ENCODE measurements at regions not wholly inside any gene's neighbourhood (a gene's known extent, or its start where the extent isn't known, plus 50 kb on each side); places are given as distances from the start of the nearest gene placed in this dataset.

- CTCF ChIA-PET = interaction anchor here (0.6 to 0.9 kb wide), 2 partner anchors 13 to 44 kb away, joined by 5 to 7 read pairs; no protein-coding TSS in a partner anchor
- H3K9me3 ChIP-seq (ENCODE audit: insufficient read depth, low read depth) = no peaks in the 10 kb centered on the region
- no peaks in the 10 kb centered on the region for H3K36me3 ChIP-seq (ENCODE audit: low read depth)
- H3K79me2 ChIP-seq (ENCODE audit: low read depth) = no peaks in the 10 kb centered on the region
- peak overlapping the region; percentile 21; the same call in 1 of the 2 replicates for H3K27ac ChIP-seq
- H2AFZ ChIP-seq = 0 out of 2 replicates have a peak overlapping the region, but pooled peaks have one; percentile 36
- H3K4me3 ChIP-seq = no peak overlapping the region
- H3F3A ChIP-seq (ENCODE audit: insufficient read depth, low read depth) = peaks cover 3% of the 10 kb centered on the region; the same call in 1 of the 2 replicates
- H3K4me1 ChIP-seq (replicated peaks; ENCODE audit: insufficient read depth) = peaks cover 12% of the 10 kb centered on the region
- intact Hi-C loops (cut with micrococcal nuclease; ENCODE audit: unreplicated experiment) = no loop called here
- H3K4me2 ChIP-seq = peak overlapping the region; percentile 36
- POLR2A ChIA-PET (ENCODE audit: unreplicated experiment) = interaction anchor here (0.5 to 0.8 kb wide), 2 partner anchors 23 to 25 kb away, joined by 3 to 4 read pairs; no protein-coding TSS in a partner anchor
- H4K20me1 ChIP-seq (ENCODE audit: insufficient read depth) = no peaks in the 10 kb centered on the region
- DNase-seq = no peak
- TF ChIP-seq CTCF (conservative IDR thresholded peaks at IDR 0.05) (no peak), EZH2 (IDR thresholded peaks at IDR 0.05; ENCODE audit: low read depth) (no peak)
- no TSS peak for BruUV-seq (replicated peaks)
- H3K9me2 ChIP-seq (ENCODE audit: insufficient read depth) = no peaks in the 10 kb centered on the region
- no peaks in the 10 kb centered on the region for H3K27me3 ChIP-seq (ENCODE audit: insufficient read depth, low read depth)
Measured at GRCh38 chr5:138702166-138703077, 50.8 kb upstream of the CTNNA1 start.

- H3K4me3 ChIP-seq = no peak overlapping the region
- ChIA-PET POLR2A (ENCODE audit: unreplicated experiment) (interaction anchor here (0.8 kb wide), 1 partner anchor 24 kb away, joined by 4 read pairs; no protein-coding TSS in a partner anchor), CTCF (interaction anchor here (0.6 kb wide), 1 partner anchor 45 kb away, joined by 5 read pairs; no protein-coding TSS in a partner anchor)
Measured at GRCh38 chr5:138701678-138702077, 51.5 kb upstream of the CTNNA1 start.

More at GRCh38 chr5:138701678-138702077, 51.5 kb upstream of the CTNNA1 start:
- BruUV-seq (replicated peaks) = no TSS peak
- Histone ChIP-seq H3K27me3 (ENCODE audit: insufficient read depth, low read depth) (no peaks in the 10 kb centered on the region), H3K9me2 (ENCODE audit: insufficient read depth) (no peaks in the 10 kb centered on the region), H3K79me2 (ENCODE audit: low read depth) (no peaks in the 10 kb centered on the region), H3K27ac (peak overlapping the region; percentile 21; the same call in 1 of the 2 replicates), H3F3A (ENCODE audit: insufficient read depth, low read depth) (peaks cover 3% of the 10 kb centered on the region; the same call in 1 of the 2 replicates), H3K9me3 (ENCODE audit: insufficient read depth, low read depth) (no peaks in the 10 kb centered on the region), H2AFZ (no peak overlapping the region), H3K36me3 (ENCODE audit: low read depth) (no peaks in the 10 kb centered on the region), H4K20me1 (ENCODE audit: insufficient read depth) (no peaks in the 10 kb centered on the region), H3K4me1 (replicated peaks; ENCODE audit: insufficient read depth) (peaks cover 15% of the 10 kb centered on the region), H3K4me2 (no peak overlapping the region)
- intact Hi-C loops (cut with micrococcal nuclease; ENCODE audit: unreplicated experiment) = no loop called here
- DNase-seq = no peak
- TF ChIP-seq EZH2 (IDR thresholded peaks at IDR 0.05; ENCODE audit: low read depth) (no peak), CTCF (conservative IDR thresholded peaks at IDR 0.05) (no peak)

All from PC-9 (cell line).